ENCODE measurements at regions not wholly inside any gene's neighbourhood (a gene's known extent, or its start where the extent isn't known, plus 50 kb on each side); places are given as distances from the start of the nearest gene placed in this dataset.

- H3K36me3 Mint-ChIP-seq (ENCODE audit: unreplicated experiment): no peaks in the 10 kb centered on the region
- no peak overlapping the region for H3K27ac Mint-ChIP-seq (ENCODE audit: unreplicated experiment)
- no peaks in the 10 kb centered on the region for H3K9me3 Mint-ChIP-seq (ENCODE audit: unreplicated experiment)
- no peak for TF ChIP-seq CTCF (IDR thresholded peaks at IDR 0.05; ENCODE audit: partially characterized antibody, unreplicated experiment)
- H3K4me1 Mint-ChIP-seq (ENCODE audit: low read depth, unreplicated experiment): no peaks in the 10 kb centered on the region
- H3K27me3 Mint-ChIP-seq (ENCODE audit: unreplicated experiment): no peaks in the 10 kb centered on the region
- DNase-seq: no peak
- H3K4me3 Mint-ChIP-seq (ENCODE audit: unreplicated experiment): no peak overlapping the region
Measured at GRCh38 chr11:127678631-127679030, 678.1 kb upstream of the KIRREL3 start.

GRCh38 chr11:127677660-127678425, 677.3 kb upstream of the KIRREL3 start:
- no peaks in the 10 kb centered on the region for H3K9me3 Mint-ChIP-seq (ENCODE audit: unreplicated experiment)
- DNase-seq: no peak
- no peak overlapping the region for H3K4me3 Mint-ChIP-seq (ENCODE audit: unreplicated experiment)
- no peaks in the 10 kb centered on the region for H3K36me3 Mint-ChIP-seq (ENCODE audit: unreplicated experiment)
- peaks cover 4% of the 10 kb centered on the region for H3K27me3 Mint-ChIP-seq (ENCODE audit: unreplicated experiment)
- no peaks in the 10 kb centered on the region for H3K4me1 Mint-ChIP-seq (ENCODE audit: low read depth, unreplicated experiment)
- no peak overlapping the region for H3K27ac Mint-ChIP-seq (ENCODE audit: unreplicated experiment)
- TF ChIP-seq CTCF (IDR thresholded peaks at IDR 0.05; ENCODE audit: partially characterized antibody, unreplicated experiment): no peak

- peaks cover 4% of the 10 kb centered on the region for H3K27me3 Mint-ChIP-seq (ENCODE audit: unreplicated experiment)
- H3K9me3 Mint-ChIP-seq (ENCODE audit: unreplicated experiment): no peaks in the 10 kb centered on the region
- no peak for DNase-seq
- no peak overlapping the region for H3K4me3 Mint-ChIP-seq (ENCODE audit: unreplicated experiment)
- H3K36me3 Mint-ChIP-seq (ENCODE audit: unreplicated experiment): no peaks in the 10 kb centered on the region
- no peaks in the 10 kb centered on the region for H3K4me1 Mint-ChIP-seq (ENCODE audit: low read depth, unreplicated experiment)
- H3K27ac Mint-ChIP-seq (ENCODE audit: unreplicated experiment): no peak overlapping the region
- TF ChIP-seq CTCF (IDR thresholded peaks at IDR 0.05; ENCODE audit: partially characterized antibody, unreplicated experiment): no peak
Measured at GRCh38 chr11:127675581-127675980, 675.0 kb upstream of the KIRREL3 start.

- DNase-seq: no peak
- Mint-ChIP-seq H3K4me3 (ENCODE audit: unreplicated experiment) (no peak overlapping the region), H3K4me1 (ENCODE audit: low read depth, unreplicated experiment) (no peaks in the 10 kb centered on the region), H3K27ac (ENCODE audit: unreplicated experiment) (no peak overlapping the region), H3K36me3 (ENCODE audit: unreplicated experiment) (no peaks in the 10 kb centered on the region), H3K9me3 (ENCODE audit: unreplicated experiment) (no peaks in the 10 kb centered on the region), H3K27me3 (ENCODE audit: unreplicated experiment) (peaks cover 4% of the 10 kb centered on the region)
- TF ChIP-seq CTCF (IDR thresholded peaks at IDR 0.05; ENCODE audit: partially characterized antibody, unreplicated experiment): no peak
Measured at GRCh38 chr11:127674754-127675153, 674.2 kb upstream of the KIRREL3 start.

GRCh38 chr11:127670374-127671119, 670.0 kb upstream of the KIRREL3 start:
- no peak for DNase-seq
- H3K9me3 Mint-ChIP-seq (ENCODE audit: unreplicated experiment): no peaks in the 10 kb centered on the region
- H3K36me3 Mint-ChIP-seq (ENCODE audit: unreplicated experiment): no peaks in the 10 kb centered on the region
- peaks cover 4% of the 10 kb centered on the region for H3K27me3 Mint-ChIP-seq (ENCODE audit: unreplicated experiment)
- no peak overlapping the region for H3K27ac Mint-ChIP-seq (ENCODE audit: unreplicated experiment)
- no peak overlapping the region for H3K4me3 Mint-ChIP-seq (ENCODE audit: unreplicated experiment)
- TF ChIP-seq CTCF (IDR thresholded peaks at IDR 0.05; ENCODE audit: partially characterized antibody, unreplicated experiment): no peak
- no peaks in the 10 kb centered on the region for H3K4me1 Mint-ChIP-seq (ENCODE audit: low read depth, unreplicated experiment)
